ENCODE measurements at regions not wholly inside any gene's neighbourhood (a gene's known extent, or its start where the extent isn't known, plus 50 kb on each side); places are given as distances from the start of the nearest gene placed in this dataset.
A peak's percentile ranks its signal among the peaks of the same experiment; 100 is the strongest.

DNA sequence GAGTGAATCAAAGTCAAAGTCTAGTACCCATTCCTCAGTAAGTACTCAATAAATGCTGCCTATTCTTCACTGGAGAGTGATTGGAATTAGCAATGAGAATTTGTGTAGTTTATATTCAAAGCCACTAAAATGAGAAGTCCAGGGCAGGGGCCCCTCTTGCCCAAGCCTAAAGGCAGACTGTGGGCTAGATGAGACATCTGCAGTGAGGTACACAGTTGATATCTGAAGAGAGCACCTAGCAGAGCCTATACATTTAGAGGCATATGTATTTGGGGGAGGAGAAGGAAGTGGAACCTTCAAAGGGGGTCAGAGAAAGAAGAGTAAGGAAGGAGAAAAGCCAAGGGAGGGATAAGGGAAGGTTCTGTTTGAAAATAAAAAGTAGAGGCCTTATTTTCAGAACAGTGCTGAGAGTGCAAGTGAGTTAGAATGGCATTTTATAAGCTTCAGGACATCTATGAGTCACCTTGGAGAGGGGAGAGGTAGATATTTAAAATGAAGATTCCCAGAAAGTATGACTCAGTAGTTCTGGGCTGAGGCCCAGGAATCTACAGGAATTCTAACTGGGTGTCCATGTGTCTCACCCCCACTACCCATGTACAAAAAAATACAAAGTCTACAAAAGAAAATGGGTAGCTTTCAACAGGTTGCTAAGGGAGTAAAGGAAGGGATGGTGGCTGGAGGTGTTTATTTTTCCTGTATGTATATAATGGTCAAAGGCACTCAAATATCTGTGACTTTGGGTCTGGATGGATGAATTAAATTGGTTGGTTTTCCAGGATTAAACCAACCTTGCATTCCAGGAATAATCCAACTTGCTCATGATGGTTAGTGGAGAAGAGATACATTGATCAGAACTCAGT lies 135.1 kb downstream of the ZFP64 start:
- H3K9me1 ChIP-seq (ENCODE audit: control insufficient read depth, extremely low read depth, insufficient read depth, low read length) = no peaks in the 10 kb centered on the region
- no peak overlapping the region for H3K4me3 ChIP-seq (ENCODE audit: control insufficient read depth in 2 of 3, extremely low read depth in 1 of 3, insufficient read depth in 2 of 3, low read depth in 1 of 3, low read length in 3 of 3)
- no peak overlapping the region for H3K27ac ChIP-seq (ENCODE audit: control insufficient read depth, insufficient read depth, low read length)
- peaks cover 7% of the 10 kb centered on the region for H3K4me1 ChIP-seq (ENCODE audit: control insufficient read depth, extremely low read depth, insufficient read depth, low read length)
- no peaks in the 10 kb centered on the region for H3K27me3 ChIP-seq (ENCODE audit: control insufficient read depth, extremely low read depth, insufficient read depth, low read length)
- TF ChIP-seq EZH2 (IDR thresholded peaks at IDR 0.05; ENCODE audit: low read length) = no peak
- no peak for TF ChIP-seq CTCF (optimal IDR thresholded peaks at IDR 0.05 in 1 of 3, IDR thresholded peaks at IDR 0.05 in 1 of 3, conservative IDR thresholded peaks at IDR 0.05 in 1 of 3; ENCODE audit: extremely low read depth in 1 of 3, insufficient read depth in 2 of 3, low read length in 3 of 3)
- no peaks in the 10 kb centered on the region for H3K9me3 ChIP-seq (ENCODE audit: control insufficient read depth, low read depth, low read length)
- H3K9ac ChIP-seq (ENCODE audit: control insufficient read depth, extremely low read depth, insufficient read depth, low read length) = no peak overlapping the region
- FAIRE-seq (no peak), DNase-seq (ENCODE audit: low read depth, low spot score) (peak; percentile 53)
- peak overlapping the region; percentile 6 for H3K4me2 ChIP-seq (ENCODE audit: control insufficient read depth, extremely low read depth, insufficient read depth, low read depth, low read length)
- no peaks in the 10 kb centered on the region for H3K36me3 ChIP-seq (ENCODE audit: control insufficient read depth in 2 of 2, extremely low read depth in 1 of 2, insufficient read depth in 2 of 2, low read length in 2 of 2)
- no peaks in the 10 kb centered on the region for H3K79me2 ChIP-seq (ENCODE audit: control insufficient read depth, insufficient read depth, low read length)
- dilution Hi-C loops (cut with MboI; ENCODE audit: extremely low pct_ligation_motif_present, low sequenced_read_pairs) = no loop called here
- H4K20me1 ChIP-seq (ENCODE audit: control insufficient read depth, extremely low read depth, insufficient read depth, low read length) = no peaks in the 10 kb centered on the region
- no peak overlapping the region for H2AFZ ChIP-seq (ENCODE audit: control insufficient read depth, low read length)

GRCh38 chr20:52054123-52054522 lies 137.5 kb downstream of the ZFP64 start:
- Histone ChIP-seq H3K4me1 (ENCODE audit: control insufficient read depth, extremely low read depth, insufficient read depth, low read length) (peaks cover 7% of the 10 kb centered on the region), H3K9ac (ENCODE audit: control insufficient read depth, extremely low read depth, insufficient read depth, low read length) (no peak overlapping the region), H3K4me2 (ENCODE audit: control insufficient read depth, extremely low read depth, insufficient read depth, low read depth, low read length) (no peak overlapping the region), H3K27me3 (ENCODE audit: control insufficient read depth, extremely low read depth, insufficient read depth, low read length) (no peaks in the 10 kb centered on the region), H3K79me2 (ENCODE audit: control insufficient read depth, insufficient read depth, low read length) (no peaks in the 10 kb centered on the region), H2AFZ (ENCODE audit: control insufficient read depth, low read length) (no peak overlapping the region), H3K9me1 (ENCODE audit: control insufficient read depth, extremely low read depth, insufficient read depth, low read length) (no peaks in the 10 kb centered on the region), H3K9me3 (ENCODE audit: control insufficient read depth, low read depth, low read length) (no peaks in the 10 kb centered on the region), H3K36me3 (ENCODE audit: control insufficient read depth in 2 of 2, extremely low read depth in 1 of 2, insufficient read depth in 2 of 2, low read length in 2 of 2) (no peaks in the 10 kb centered on the region), H3K27ac (ENCODE audit: control insufficient read depth, insufficient read depth, low read length) (no peak overlapping the region), H4K20me1 (ENCODE audit: control insufficient read depth, extremely low read depth, insufficient read depth, low read length) (no peaks in the 10 kb centered on the region), H3K4me3 (ENCODE audit: control insufficient read depth in 2 of 3, extremely low read depth in 1 of 3, insufficient read depth in 2 of 3, low read depth in 1 of 3, low read length in 3 of 3) (no peak overlapping the region)
- dilution Hi-C loops (cut with MboI; ENCODE audit: extremely low pct_ligation_motif_present, low sequenced_read_pairs) = no loop called here
- no peak for FAIRE-seq
- no peak for DNase-seq (ENCODE audit: low read depth, low spot score)
- TF ChIP-seq EZH2 (IDR thresholded peaks at IDR 0.05; ENCODE audit: low read length) (no peak), CTCF (optimal IDR thresholded peaks at IDR 0.05 in 1 of 3, IDR thresholded peaks at IDR 0.05 in 1 of 3, conservative IDR thresholded peaks at IDR 0.05 in 1 of 3; ENCODE audit: extremely low read depth in 1 of 3, insufficient read depth in 2 of 3, low read length in 3 of 3) (no peak)
